DOHH2 (cell line): ENCODE measurements at regions not wholly inside any gene's neighbourhood (a gene's known extent, or its start where the extent isn't known, plus 50 kb on each side); places are given as distances from the start of the nearest gene placed in this dataset.

Source experiments
- CTCF ChIP-seq: fragments of 200-600 bp; sonication (generic); IDR thresholded peaks from one replicate; pipeline ENCODE4 v1.5.1; 2014; ENCODE audit warnings: antibody characterized with exemption, mild to moderate bottlenecking, low read depth, low read length; ENCODE audit not compliant: poor library complexity, severe bottlenecking
- EZH2phosphoT487 ChIP-seq: fragments of 200-600 bp; sonication (generic); IDR thresholded peaks from 2 replicates; pipeline ENCODE4 v1.6.1; 2017; ENCODE audit warnings: borderline replicate concordance, mild to moderate bottlenecking, antibody characterized with exemption, low read length, moderate library complexity, mixed read lengths

GRCh38 chr10:130345728-130346127 is 209.5 kb downstream of the GLRX3 start:
- TF ChIP-seq CTCF (no peak), EZH2phosphoT487 (no peak)
